ENCODE measurements at regions not wholly inside any gene's neighbourhood (a gene's known extent, or its start where the extent isn't known, plus 50 kb on each side); places are given as distances from the start of the nearest gene placed in this dataset.
A peak's percentile ranks its signal among the peaks of the same experiment; 100 is the strongest.

DNA sequence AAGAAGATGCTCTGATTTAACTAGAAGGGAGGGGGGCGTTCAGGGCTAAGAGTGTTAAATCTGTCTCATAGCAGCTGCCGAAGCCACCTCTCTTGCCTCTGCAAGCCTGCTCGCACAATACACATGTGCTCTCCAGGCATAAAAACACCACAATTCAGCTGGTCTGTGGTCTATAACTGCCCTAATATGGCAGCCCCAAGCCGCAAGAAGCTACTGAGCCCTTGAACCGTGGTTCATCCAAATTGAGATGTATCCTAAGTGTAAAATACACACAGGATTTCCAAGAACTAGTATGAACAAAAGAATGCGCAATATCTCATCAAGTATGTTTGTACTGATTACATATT, 70.8 kb upstream of the FGFR2 start:
- no peaks in the 10 kb centered on the region for H3K27me3 ChIP-seq
- H3K36me3 ChIP-seq, result no peaks in the 10 kb centered on the region
- WGBS, 2 donors, result 39 to 42% methylated on average over 6 of the region's 6 CpGs
- no peaks in the 10 kb centered on the region for H3K9me3 ChIP-seq
- no peak overlapping the region for H3K4me3 ChIP-seq
- DNase-seq (no peak), ATAC-seq (ENCODE audit: low FRiP score in 2 of 2) (no peak)
- TF ChIP-seq, protein P1, sequence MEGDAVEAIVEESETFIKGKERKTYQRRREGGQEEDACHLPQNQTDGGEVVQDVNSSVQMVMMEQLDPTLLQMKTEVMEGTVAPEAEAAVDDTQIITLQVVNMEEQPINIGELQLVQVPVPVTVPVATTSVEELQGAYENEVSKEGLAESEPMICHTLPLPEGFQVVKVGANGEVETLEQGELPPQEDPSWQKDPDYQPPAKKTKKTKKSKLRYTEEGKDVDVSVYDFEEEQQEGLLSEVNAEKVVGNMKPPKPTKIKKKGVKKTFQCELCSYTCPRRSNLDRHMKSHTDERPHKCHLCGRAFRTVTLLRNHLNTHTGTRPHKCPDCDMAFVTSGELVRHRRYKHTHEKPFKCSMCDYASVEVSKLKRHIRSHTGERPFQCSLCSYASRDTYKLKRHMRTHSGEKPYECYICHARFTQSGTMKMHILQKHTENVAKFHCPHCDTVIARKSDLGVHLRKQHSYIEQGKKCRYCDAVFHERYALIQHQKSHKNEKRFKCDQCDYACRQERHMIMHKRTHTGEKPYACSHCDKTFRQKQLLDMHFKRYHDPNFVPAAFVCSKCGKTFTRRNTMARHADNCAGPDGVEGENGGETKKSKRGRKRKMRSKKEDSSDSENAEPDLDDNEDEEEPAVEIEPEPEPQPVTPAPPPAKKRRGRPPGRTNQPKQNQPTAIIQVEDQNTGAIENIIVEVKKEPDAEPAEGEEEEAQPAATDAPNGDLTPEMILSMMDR (IDR thresholded peaks at IDR 0.05), result no peak
- TF ChIP-seq POLR2A (IDR thresholded peaks at IDR 0.05) (no peak), POLR2AphosphoS5 (IDR thresholded peaks at IDR 0.05) (no peak), EP300 (IDR thresholded peaks at IDR 0.05) (no peak)
- H3K4me1 ChIP-seq, result peaks cover 0 to 12% (median 8%) of the 10 kb centered on the region in 4 donors
- no peak overlapping the region for H3K27ac ChIP-seq

DNA sequence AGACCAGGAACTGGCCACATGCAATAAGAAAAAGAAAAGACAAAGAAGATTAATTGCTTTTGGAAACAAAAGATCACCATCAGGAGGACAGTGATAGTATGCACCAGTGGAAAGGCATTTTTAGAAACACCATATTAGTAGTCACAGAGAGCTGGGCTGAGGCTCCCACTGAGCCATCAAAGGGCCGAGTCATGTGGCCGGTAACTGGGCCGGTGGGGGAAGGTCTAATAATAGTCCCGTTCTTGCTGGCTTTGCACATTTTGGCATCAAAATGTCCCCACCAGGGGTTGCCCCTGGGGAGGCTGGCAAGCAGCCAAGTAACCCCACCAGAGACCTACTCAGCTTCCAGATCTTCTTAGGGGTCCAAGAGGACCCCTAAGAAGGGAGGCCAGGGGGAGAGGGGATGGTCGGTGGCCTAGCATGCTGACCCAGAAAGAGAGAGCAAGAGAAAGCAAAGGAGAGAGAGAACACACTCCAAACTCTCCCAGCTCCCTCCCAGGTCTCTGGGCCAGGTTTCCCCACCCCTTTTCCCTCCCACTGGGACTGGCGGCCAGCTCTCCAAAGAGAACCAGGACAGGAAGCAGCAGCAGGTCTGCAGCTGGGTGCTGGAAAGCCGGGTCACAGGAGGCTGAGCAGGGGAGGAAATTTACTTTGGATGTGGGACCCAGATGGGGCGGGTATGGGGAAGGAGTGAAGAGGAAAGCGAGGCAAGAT, 70.2 kb upstream of the FGFR2 start:
- no peak overlapping the region for H3K4me3 ChIP-seq
- TF ChIP-seq POLR2AphosphoS5 (IDR thresholded peaks at IDR 0.05), result no peak
- TF ChIP-seq POLR2A (IDR thresholded peaks at IDR 0.05), result no peak
- TF ChIP-seq EP300 (IDR thresholded peaks at IDR 0.05), result no peak
- TF ChIP-seq, protein P1 (IDR thresholded peaks at IDR 0.05), result no peak
- H3K9me3 ChIP-seq, result no peaks in the 10 kb centered on the region
- no peaks in the 10 kb centered on the region for H3K27me3 ChIP-seq
- DNase-seq (peak in 1 of 2 donors; percentile 59), ATAC-seq (ENCODE audit: low FRiP score in 2 of 2) (peak in 1 of 2 donors; percentile 66)
- peaks cover 0 to 12% (median 8%) of the 10 kb centered on the region in 4 donors for H3K4me1 ChIP-seq
- WGBS, 2 donors, result 16 to 18% methylated on average over 9 of the region's 9 CpGs
- H3K27ac ChIP-seq, result no peak overlapping the region
- no peaks in the 10 kb centered on the region for H3K36me3 ChIP-seq

DNA sequence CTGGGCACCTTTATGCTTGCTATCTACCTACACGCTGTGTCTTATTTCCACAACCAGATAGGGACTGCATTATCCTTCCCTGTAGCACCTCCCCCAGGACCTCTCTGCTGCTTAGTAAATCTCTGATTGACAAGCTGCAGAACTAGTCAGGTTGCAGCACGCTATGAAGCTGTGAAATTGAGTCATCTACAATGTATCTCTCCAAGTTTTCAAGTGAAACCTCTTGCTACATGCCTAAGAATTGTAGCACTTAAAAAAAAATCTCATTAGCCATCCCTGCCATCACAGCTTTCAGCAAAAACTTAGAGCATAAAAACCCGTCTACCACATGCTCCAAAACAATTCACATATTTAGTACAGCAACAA, 69.7 kb upstream of the FGFR2 start:
- TF ChIP-seq EP300 (IDR thresholded peaks at IDR 0.05) (no peak), POLR2AphosphoS5 (IDR thresholded peaks at IDR 0.05) (no peak)
- TF ChIP-seq, protein P1 (IDR thresholded peaks at IDR 0.05), result no peak
- Histone ChIP-seq H3K4me1 (peaks cover 0 to 12% (median 8%) of the 10 kb centered on the region in 4 donors), H3K27me3 (no peaks in the 10 kb centered on the region), H3K36me3 (no peaks in the 10 kb centered on the region), H3K4me3 (no peak overlapping the region), H3K9me3 (no peaks in the 10 kb centered on the region), H3K27ac (no peak overlapping the region)
- ATAC-seq (ENCODE audit: low FRiP score in 2 of 2), result no peak
- DNase-seq, result no peak
- 63 to 69% methylated on average over 3 of the region's 3 CpGs for WGBS, 2 donors

DNA sequence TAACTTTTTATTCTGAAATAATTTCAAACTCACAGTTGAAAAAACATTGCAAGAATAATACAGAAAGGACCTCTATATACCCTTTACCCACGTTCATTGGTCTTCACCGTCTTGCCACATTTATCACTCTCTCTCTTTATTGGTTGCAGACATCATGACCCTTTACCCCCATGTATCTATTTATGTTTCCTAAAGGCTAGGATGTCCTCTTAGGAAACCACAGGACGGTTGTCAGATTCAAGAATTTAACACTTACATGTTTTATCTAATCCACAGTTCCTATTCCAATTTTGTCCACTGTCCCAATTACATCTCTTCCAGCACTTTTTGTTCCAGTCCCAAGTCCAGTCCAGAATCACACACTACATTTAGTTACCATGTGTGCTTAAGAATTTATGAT, 67.6 kb upstream of the FGFR2 start:
- DNase-seq (no peak), ATAC-seq (ENCODE audit: low FRiP score in 2 of 2) (no peak)
- TF ChIP-seq, protein P1 (IDR thresholded peaks at IDR 0.05), result no peak
- no peak for TF ChIP-seq EP300 (IDR thresholded peaks at IDR 0.05)
- TF ChIP-seq POLR2AphosphoS5 (IDR thresholded peaks at IDR 0.05), result no peak
- no peak for TF ChIP-seq POLR2A (IDR thresholded peaks at IDR 0.05)
- no peaks in the 10 kb centered on the region for H3K36me3 ChIP-seq
- no peak overlapping the region for H3K27ac ChIP-seq
- peaks cover 0 to 12% (median 8%) of the 10 kb centered on the region in 4 donors for H3K4me1 ChIP-seq
- H3K27me3 ChIP-seq, result no peaks in the 10 kb centered on the region
- H3K4me3 ChIP-seq, result no peak overlapping the region
- no peaks in the 10 kb centered on the region for H3K9me3 ChIP-seq
- WGBS, 2 donors, result 71 to 72% methylated on average over 3 of the region's 3 CpGs

DNA sequence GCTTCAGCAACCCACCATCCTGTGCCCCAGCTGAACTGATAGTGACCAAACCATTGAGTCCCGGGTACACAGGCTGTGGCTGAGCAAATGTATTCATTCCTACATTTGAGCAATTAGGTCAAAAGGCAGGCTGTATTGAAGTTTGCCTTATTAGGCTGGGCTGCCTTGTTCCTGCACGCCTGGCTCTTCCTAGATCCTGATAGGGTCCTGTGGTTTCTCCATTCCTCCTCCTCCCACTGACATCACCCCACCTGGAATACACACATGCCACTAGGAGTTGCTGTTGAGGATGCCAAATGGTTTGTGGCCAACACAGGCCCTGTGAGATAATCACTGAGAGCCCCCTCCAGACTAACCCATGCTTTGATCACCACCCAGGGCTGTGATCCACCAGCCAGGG, 66.4 kb upstream of the FGFR2 start:
- peaks cover 0 to 12% (median 8%) of the 10 kb centered on the region in 4 donors for H3K4me1 ChIP-seq
- no peak for TF ChIP-seq POLR2AphosphoS5 (IDR thresholded peaks at IDR 0.05)
- TF ChIP-seq, protein P1 (IDR thresholded peaks at IDR 0.05), result no peak
- DNase-seq (no peak), ATAC-seq (ENCODE audit: low FRiP score in 2 of 2) (no peak)
- H3K27ac ChIP-seq, result no peak overlapping the region
- H3K4me3 ChIP-seq, result no peak overlapping the region
- no peaks in the 10 kb centered on the region for H3K9me3 ChIP-seq
- WGBS, 2 donors, result 80 to 100% methylated on average over 2 of the region's 2 CpGs
- H3K27me3 ChIP-seq, result no peaks in the 10 kb centered on the region
- no peaks in the 10 kb centered on the region for H3K36me3 ChIP-seq

Measured in upper lobe of left lung (tissue), 6 donors.